ENCODE measurements at regions not wholly inside any gene's neighbourhood (a gene's known extent, or its start where the extent isn't known, plus 50 kb on each side); places are given as distances from the start of the nearest gene placed in this dataset.

GRCh38 chr2:131801210-131801744, 273.6 kb downstream of the CCDC74A start:
- TF ChIP-seq POLR2AphosphoS5 (IDR thresholded peaks at IDR 0.05) (no peak), POLR2A (IDR thresholded peaks at IDR 0.05) (no peak)
